GM21825 (cell line): ENCODE measurements at regions not wholly inside any gene's neighbourhood (a gene's known extent, or its start where the extent isn't known, plus 50 kb on each side); places are given as distances from the start of the nearest gene placed in this dataset.

ENCODE experiments used
- ATAC-seq: cut with Tn5 transposase; IDR thresholded peaks from one replicate; pipeline ENCODE4 v1.9.1; 2021; ENCODE audit warnings: mild to moderate bottlenecking, moderate library complexity; ENCODE audit not compliant: unreplicated experiment

DNA sequence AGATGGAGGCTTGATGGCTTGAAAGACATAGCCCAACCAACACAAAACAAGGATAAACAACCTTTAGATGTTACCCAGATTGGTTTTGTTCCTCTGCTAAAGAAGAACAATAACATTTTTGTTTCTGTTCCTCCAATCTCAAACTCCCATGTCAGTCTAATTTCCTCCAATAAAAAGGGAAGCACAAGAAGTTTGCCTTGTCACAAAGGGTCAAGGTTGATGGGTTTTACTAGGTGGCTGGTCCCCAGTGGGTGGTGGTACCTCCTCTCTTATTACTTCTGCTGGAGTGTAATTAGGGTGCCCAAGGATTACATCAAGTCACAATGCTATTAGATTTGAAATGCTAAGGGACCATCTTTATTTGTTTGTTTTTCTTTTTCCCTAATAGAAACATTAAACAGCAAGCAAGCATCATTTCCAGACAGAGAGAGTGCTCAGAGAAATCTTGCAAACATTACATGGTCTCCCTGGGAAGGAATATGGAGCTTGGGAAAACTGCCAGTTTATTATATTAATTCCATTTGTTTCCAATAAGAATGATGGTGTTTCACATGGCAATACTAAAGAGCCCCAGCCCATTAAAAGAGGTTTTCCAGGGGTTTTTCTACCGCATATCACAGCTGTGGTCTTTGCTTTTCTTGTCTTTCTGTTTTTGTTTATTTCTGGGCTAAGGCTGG lies 78.3 kb upstream of the AOAH start:
- no peak for ATAC-seq

DNA sequence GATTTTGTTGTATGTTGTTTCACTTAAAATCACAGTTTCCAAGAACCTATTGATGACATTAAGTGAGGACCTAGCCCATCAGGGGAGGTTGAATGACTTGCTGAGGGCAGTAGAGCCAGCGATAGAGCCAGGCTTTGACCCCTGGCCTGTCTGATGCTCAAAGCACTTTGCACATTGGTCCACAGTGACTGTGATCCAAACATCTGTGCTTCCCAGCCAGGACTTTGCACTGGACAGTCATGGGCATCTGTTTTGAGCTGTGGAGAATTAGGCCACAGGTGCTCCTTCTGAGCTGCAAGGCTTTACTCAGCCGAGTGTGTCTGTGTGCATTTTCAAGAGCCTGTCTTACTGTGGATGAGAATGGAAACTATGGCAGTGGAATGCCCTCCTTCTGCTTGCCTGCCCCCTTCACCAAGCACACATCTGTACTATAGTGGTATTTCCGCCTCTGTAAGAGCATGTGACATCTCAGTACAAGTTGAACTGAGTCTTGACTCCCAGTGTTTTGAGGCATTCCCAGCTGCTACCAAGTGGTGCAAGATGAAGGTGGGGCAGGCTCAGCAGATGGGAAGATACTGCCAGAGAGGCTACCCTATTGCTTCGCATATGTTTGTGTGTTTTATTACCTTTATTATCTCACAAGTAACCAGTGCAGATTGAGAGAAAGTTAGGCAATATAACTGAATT lies 72.7 kb upstream of the AOAH start:
- no peak for ATAC-seq

DNA sequence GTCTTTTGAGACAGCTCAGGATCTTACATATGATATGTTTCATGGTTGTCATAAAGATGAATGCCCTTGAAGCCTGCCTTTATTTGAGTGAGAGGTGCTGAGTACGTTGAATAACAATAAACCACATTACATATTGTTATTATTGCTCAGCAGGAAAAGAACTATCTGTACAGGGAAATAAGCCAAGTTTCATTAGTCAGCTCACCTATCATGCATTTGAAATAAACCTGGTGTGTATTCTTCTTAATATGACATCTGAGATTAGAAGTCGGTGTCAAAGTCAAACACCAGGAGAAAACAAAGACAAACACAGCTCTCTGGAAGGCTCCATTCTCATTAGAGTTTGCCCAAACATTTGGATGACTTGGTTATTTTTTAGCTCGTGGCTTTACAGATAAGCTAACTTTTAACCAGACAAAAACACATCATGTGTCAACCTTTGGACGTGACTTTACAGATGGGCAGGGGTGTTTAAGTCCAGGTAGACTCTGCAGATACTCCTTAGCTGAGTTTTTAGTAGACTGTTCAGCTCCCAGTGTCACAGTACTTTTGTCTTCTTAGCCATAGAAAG lies 71.2 kb upstream of the AOAH start:
- ATAC-seq = no peak

DNA sequence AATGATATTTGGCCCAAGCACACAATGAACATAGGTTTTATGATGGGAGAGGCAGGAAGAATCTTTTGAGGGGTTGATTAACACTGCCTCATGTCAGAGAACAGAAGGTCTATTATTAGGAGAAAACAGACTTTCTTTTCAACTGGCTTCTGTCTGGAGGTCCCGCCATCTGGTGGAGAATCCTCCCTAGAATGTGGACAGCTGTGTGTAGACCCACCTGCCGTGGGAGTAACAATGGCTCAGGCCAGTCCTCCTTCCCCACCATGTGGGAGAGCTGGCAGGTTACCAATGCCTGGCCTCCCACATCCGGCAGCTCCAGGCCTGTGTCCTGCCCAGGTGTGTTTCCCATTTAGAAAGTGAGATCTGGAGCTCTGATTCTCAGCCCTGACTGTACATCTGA lies 70.4 kb upstream of the AOAH start:
- ATAC-seq = no peak

DNA sequence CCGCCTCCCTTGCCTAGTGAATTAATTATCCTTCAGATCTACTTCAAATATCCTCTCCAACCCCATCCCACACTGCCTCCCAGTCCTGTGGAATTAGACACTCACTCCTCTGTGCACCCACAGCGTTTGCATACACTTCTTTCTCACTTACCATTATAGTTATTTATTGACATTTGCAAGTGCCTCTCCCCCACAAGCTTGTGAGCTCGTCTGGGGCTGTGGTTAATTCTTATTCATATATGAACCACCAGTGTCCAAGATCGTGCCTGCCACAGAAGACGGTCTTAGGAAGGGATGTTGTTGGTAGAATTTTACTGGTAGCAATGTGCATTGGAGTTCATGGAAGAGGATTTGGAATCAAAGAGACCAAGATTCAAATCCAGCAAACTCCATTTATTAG lies 68.1 kb upstream of the AOAH start:
- ATAC-seq = no peak

DNA sequence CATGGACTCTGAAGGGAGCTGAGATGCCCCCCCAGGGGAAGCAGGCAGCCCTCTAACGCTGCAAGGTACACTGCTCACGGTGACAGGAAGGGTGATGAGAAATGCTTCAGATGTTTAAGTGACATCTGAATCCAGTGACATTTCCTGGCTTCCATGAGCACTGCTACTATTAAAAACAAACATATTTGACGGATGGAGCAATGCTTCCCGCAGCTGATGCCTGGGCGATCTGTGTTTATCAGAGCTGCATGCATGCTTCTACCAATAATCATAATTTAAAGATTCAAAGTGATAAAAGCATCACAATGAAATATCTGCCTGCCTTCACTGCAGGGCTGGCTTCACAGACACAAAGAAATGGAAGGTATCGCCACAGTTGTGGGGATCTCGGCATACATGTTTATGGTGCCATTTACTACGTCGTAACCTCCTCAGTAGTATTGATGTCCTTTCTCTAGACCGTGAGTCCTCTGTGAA lies 66.1 kb upstream of the AOAH start:
- ATAC-seq = no peak

DNA sequence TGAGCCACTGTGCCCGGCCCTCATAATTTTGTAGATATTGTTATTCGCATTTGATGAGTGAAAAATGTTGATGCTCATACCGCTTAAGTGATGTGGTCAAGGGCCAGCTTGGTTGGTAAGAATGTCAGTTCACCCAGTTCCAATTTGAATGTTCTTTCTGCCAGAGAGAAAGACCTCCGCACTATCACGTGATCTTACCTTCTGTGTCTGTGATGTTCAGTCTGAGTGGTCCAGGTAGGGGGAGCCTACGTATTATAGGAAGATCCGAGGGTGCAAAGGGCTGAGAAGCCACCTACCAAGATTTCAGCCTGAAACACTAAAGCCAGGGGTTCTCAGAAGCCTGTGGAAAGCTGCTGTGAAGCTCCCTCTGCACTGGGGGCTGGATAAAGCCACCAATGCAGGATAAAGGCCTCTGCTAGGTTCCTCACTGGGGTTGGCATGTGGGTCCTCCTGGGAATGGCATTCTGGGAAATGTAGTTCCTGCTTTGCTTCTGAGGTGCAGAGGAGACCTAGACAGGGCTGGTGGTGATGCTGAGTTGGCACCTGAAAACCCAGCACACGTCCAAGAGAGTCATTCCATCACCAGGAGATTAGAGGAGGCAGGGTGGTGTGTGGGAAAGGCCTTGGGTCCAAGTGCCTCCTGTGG lies 64.7 kb upstream of the AOAH start:
- ATAC-seq = no peak

DNA sequence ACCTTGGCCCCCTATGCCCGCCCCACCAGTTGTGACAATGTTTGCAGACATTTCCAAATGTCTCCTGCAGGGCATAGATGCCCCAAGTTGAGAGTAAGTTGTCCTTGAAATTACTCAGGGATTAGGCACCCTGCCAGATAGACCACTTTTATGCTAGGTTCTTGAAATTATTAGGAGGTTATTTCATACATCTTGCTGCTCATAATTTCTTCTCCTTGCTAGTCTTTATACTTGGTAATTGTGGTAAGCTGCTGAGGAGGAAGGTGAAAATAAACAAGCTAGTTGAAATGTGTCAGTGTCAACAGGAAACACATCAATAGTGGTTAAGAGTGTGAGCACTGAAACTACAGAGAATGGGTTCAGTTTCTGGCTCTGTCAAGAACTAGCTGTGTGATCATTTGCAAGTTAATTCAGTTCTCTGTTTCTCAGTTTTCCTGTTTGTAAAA lies 63.7 kb upstream of the AOAH start:
- no peak for ATAC-seq

DNA sequence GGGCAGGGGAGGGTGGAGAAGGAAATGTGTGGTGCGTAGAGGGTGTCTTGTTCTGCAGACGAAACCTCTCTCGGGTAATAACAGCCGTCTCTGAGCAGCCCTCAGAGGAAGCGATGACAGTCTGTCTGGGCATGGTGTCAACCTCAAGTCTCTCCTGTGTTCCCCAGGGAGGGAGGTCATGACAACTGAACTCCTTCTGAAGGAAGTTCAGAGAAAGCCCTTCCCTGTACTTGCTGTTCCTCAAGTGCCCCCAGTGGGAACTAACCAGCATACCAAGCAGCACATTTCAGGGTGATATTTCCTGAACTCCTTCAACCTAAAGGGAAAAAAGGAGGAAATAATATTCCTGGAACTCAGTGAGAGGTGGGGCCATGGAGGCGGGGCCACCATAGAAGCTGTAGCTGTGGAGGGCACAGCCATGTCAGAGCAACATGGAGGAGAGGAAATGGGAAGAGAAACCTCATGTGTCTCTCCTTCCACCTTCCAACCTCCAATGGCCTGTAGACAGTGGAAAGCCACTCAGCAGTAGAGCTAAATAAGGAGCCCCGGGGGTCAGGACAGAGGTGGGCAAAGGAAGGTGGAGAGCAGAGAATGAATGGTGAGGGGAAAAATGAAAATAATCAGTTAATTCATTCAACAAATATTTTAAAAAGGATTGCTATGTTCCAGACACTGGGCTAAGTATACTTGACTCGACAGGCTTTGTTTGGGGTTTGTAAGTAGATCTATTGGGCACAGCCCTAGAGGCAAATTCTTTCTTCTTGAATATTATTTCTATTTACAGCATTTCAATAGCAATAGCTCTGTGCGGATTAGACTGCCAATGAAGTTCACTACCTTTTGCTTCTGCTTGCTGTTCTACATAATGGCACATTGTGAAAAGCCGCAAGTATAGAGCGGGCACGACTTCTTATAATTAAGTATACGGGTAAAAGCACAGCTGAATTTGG lies 61.0 kb upstream of the AOAH start:
- peak; percentile 97 for ATAC-seq

DNA sequence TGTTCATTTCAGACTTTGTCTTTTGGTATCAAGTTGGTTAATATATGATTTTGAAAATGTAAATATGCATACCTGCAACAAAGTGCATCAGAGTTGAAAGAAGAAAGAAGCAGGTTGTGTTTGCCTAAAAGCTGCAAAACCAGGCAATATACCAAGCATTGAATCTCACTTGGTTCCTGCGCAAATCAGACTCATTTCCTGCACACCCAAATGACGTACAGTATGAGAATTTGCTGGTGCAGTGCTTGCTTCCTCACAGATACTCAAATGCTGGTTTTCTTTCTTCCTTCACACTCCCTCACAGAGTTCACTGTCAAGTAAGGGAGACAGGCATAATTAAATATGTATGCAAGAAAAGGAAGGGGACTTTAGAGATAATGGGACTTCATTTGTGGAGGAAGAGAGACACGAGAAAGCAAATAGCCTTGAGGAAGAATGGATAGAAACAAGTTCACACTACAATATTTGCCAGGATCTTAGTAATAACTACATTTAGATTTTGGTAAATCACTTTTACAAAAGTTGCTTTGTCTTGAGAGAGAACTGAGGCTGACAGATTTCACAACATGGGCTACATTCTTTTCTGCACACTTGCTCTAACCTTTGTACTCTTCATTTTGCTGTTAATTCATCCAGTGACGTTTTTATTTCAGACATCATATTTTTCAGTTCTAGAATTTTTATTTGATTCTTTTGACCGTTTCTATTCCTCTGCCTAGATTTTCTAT lies 56.9 kb upstream of the AOAH start:
- no peak for ATAC-seq

DNA sequence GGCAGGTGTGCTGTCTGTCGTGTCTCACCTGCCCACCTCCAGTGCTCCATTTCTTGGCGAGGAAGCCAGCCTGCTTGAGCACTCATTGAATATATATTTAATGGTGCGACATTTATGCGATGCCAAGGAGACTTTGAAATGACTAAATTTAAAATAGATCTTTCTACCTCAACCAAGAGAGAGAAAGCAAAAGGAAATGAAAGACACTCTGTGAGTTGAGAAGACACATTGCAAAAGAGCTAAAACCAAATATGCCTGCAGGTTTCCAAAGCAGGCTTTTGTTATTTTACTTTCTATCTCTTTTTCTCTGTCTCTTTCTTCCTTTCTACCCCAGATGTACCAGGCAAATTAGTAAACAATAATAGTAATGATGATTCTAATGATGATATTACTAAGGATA lies 53.6 kb upstream of the AOAH start:
- ATAC-seq = no peak

DNA sequence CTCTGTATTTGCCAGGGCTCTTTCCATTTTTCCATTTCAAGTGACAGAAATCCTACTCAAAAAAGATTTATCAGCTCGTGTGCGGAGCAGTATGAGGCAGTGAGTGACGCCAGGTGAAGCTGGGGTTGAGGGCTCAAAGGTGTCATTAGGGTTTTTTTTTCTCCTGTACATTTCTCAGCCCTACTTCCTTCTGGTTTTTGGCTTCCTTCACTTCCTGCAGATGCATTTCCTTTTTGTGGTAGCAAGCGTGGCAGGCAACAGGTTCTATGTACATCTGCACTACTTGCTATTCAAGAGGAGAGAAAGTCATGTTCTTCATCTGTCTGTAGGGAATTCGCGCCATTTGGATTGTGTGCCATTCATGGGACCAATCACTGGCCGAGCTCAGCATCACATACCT lies 52.8 kb upstream of the AOAH start:
- no peak for ATAC-seq

DNA sequence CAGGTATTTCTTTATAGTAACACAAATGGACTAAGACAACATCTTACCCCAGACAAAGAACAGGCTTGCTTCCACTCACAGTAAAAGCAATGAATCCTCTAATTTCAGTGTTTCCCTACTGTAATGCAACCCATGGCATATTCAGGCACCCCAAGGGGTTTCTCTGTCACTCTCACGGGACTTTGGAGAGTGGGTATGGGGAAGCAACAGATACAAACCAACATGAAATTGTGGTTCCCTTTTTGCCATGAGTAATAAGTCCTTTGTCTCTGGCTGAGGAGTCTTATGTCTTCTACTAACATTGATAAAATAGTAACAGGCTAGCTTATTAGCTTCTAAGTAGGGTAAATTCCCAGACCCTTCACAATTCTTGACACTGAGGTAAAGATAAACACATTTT lies 51.4 kb upstream of the AOAH start:
- no peak for ATAC-seq

DNA sequence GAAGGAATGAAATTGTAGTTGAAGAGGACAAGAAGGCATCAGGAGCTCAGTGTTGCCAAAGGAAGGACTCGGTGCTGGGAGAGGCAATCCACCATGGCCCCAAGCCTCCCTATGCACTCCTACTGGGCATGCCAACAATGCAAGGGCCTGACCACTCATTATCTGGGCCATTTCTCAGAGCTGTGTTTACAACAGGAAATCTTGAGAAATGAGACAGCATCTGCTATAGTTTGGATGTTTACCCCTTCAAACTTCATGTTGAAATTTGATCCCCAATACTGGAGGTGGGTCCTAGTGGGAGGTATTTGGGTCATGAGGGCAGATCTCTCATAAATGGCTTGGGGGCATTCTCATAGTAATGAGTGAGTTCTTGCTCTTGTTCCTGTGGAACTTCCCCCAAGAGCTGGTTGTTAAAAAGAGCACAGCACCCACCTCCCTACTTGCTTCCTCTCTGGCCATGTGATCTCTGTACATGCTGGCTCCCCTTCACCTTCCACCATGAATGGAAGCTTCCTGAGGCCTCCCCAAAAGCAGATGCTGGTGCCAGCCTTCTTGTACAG lies 50.8 kb upstream of the AOAH start:
- no peak for ATAC-seq
